ENCODE measurements at regions not wholly inside any gene's neighbourhood (a gene's known extent, or its start where the extent isn't known, plus 50 kb on each side); places are given as distances from the start of the nearest gene placed in this dataset.
A peak's percentile ranks its signal among the peaks of the same experiment; 100 is the strongest.
"Not testable (repeated sequence)": the region's sequence is repeated elsewhere in the genome, so short reads cannot be mapped to it uniquely, and the experiment has no call there.

DNA sequence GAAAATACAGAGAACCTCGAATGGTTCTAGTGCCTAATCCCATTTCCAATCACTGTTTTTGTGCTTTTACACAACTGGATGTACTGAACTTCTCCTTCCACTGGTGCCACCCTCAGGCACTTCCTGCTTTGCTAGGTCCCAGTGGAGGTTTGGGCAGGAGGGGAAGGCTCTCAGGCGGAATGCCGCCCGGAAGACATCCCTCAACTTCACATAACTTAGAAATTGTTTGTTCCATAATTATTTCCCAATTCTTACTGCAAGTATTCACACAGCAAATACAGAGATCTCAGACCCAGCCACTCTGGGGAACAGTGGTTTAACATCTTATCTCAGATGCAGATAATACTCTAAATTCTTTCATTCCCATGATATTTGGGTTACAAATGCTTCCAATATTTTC lies 195.7 kb upstream of the IPO5 start:
- TF ChIP-seq, protein P1, sequence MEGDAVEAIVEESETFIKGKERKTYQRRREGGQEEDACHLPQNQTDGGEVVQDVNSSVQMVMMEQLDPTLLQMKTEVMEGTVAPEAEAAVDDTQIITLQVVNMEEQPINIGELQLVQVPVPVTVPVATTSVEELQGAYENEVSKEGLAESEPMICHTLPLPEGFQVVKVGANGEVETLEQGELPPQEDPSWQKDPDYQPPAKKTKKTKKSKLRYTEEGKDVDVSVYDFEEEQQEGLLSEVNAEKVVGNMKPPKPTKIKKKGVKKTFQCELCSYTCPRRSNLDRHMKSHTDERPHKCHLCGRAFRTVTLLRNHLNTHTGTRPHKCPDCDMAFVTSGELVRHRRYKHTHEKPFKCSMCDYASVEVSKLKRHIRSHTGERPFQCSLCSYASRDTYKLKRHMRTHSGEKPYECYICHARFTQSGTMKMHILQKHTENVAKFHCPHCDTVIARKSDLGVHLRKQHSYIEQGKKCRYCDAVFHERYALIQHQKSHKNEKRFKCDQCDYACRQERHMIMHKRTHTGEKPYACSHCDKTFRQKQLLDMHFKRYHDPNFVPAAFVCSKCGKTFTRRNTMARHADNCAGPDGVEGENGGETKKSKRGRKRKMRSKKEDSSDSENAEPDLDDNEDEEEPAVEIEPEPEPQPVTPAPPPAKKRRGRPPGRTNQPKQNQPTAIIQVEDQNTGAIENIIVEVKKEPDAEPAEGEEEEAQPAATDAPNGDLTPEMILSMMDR (IDR thresholded peaks at IDR 0.05), result no peak
- H3K4me1 ChIP-seq (ENCODE audit: control insufficient read depth in 1 of 2, low read depth in 2 of 2), result peaks cover 0 to 13% of the 10 kb centered on the region in 2 donors
- no peak overlapping the region for H3K4me3 ChIP-seq
- DNase-seq (ENCODE audit: low spot score) (no peak), ATAC-seq (ENCODE audit: insufficient number of reproducible peaks, low FRiP score, low read depth) (no peak)
- H3K9me3 ChIP-seq, result peaks cover 3% of the 10 kb centered on the region
- H3K27ac ChIP-seq, result peak overlapping the region in 1 of 2 donors; percentile 28
- H3K36me3 ChIP-seq, result no peaks in the 10 kb centered on the region
- H3K27me3 ChIP-seq (replicated peaks; ENCODE audit: insufficient read depth), result no peaks in the 10 kb centered on the region

DNA sequence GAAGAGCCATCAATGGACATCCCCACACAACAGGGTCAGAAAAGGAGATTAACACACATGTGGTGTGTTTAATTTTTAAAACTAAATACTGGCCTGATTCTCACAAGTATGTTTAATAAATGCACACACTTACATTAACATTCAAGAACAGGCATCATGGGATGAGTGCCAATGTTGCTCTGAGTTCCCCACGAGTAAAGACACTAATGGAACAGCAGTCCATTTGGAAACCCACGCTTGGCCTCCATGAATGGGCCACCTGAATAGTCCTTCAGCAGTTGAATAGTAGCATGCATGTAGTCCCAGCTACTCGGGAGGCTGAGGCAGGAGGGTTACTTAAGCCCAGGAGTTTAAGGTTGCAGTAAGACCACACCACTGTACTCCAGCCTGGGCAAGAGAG lies 195.2 kb upstream of the IPO5 start:
- ATAC-seq (ENCODE audit: insufficient number of reproducible peaks, low FRiP score, low read depth) (no peak), DNase-seq (ENCODE audit: low spot score) (no peak)
- no peaks in the 10 kb centered on the region for H3K27me3 ChIP-seq (replicated peaks; ENCODE audit: insufficient read depth)
- H3K9me3 ChIP-seq, result peaks cover 3% of the 10 kb centered on the region
- no peak overlapping the region for H3K4me3 ChIP-seq
- H3K4me1 ChIP-seq (ENCODE audit: control insufficient read depth in 1 of 2, low read depth in 2 of 2), result peaks cover 0 to 13% of the 10 kb centered on the region in 2 donors
- H3K36me3 ChIP-seq, result no peaks in the 10 kb centered on the region
- TF ChIP-seq, protein P1 (IDR thresholded peaks at IDR 0.05), result no peak
- H3K27ac ChIP-seq, result peak overlapping the region in 1 of 2 donors; percentile 28

DNA sequence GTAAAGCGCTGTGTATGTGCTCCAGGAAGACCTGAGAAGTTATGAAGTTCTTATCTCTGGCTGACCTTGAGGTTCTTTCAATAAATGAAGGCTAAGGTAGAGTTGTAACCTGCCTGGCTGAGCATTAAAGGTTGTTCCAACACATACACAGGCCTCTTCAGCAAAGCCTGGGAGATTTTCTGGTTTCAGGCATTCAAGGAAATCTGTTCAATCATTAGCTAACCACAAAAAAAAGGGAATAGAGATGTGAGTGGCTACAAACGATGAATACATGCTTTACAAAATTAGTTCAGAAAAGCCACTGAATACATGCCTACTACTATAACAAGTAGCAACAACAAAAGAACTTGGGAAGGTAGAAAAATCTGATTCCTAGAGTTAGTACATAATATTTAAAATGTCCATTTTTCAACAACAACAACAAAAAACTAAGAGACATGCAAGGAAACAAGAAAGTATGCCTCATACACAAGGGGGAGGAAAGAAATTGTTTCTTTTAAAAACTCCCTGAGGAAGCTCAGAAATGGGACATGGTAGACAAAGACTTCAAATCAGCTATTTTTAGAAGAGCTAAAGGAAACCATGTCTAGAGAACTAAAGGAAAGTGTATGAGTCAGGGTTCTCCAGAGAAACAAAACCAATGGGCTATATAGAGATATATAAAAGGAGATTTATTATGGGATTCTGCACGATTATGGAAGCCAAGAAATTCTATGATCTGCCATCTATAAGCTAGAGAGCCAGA lies 191.5 kb upstream of the IPO5 start:
- Histone ChIP-seq H3K4me1 (ENCODE audit: control insufficient read depth in 1 of 2, low read depth in 2 of 2) (peaks cover 0 to 13% of the 10 kb centered on the region in 2 donors), H3K27ac (no peak overlapping the region), H3K4me3 (no peak overlapping the region), H3K27me3 (replicated peaks; ENCODE audit: insufficient read depth) (no peaks in the 10 kb centered on the region), H3K36me3 (no peaks in the 10 kb centered on the region), H3K9me3 (peaks cover 3% of the 10 kb centered on the region)
- TF ChIP-seq, protein P1 (IDR thresholded peaks at IDR 0.05), result no peak
- ATAC-seq (ENCODE audit: insufficient number of reproducible peaks, low FRiP score, low read depth), result no peak
- DNase-seq (ENCODE audit: low spot score), result no peak

DNA sequence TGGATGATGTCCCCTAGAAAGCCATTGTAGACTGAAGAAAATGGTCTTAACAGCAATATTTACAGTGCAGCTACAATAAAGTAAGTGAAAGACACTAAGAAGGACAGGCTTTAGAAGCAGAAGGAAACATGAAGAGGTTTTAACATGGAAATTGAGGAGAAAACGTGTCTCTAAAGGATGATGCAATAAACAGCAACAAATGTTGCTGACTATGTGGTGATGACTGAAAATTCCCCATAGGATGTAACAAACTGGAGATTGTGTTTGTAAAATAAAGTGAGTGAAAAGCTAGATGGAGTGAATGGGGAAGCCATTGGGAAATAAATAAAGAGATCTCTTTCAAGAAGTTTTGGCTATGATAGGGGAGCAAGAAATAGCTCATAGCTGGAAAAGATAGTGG lies 186.7 kb upstream of the IPO5 start:
- ATAC-seq (ENCODE audit: insufficient number of reproducible peaks, low FRiP score, low read depth) (no peak), DNase-seq (ENCODE audit: low spot score) (no peak)
- TF ChIP-seq, protein P1 (IDR thresholded peaks at IDR 0.05), result no peak

DNA sequence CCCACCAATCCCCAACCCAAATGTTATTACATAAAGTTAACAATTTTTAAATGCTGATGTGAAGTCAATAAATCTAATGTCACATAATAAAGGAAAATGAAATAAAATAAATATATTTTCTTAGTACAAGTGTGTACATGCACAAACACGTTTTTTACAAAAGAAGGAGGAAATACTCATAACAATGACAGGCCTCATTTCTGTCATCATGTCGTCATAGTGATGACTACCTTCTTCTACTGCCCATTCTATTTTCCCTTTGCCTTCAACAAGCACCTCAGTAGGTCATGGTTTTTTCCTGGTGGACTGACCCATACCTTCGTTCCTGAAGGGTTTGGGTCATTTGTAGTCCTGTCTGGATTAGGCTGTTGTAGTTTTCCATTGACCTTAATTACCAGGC lies 185.3 kb upstream of the IPO5 start:
- H3K4me1 ChIP-seq (ENCODE audit: control insufficient read depth in 1 of 2, low read depth in 2 of 2), result no peaks in the 10 kb centered on the region
- H3K27me3 ChIP-seq (replicated peaks; ENCODE audit: insufficient read depth), result no peaks in the 10 kb centered on the region
- ATAC-seq (ENCODE audit: insufficient number of reproducible peaks, low FRiP score, low read depth) (no peak), DNase-seq (ENCODE audit: low spot score) (no peak)
- H3K27ac ChIP-seq, result no peak overlapping the region
- TF ChIP-seq, protein P1 (IDR thresholded peaks at IDR 0.05), result no peak
- no peaks in the 10 kb centered on the region for H3K36me3 ChIP-seq
- H3K4me3 ChIP-seq, result no peak overlapping the region
- H3K9me3 ChIP-seq, result no peaks in the 10 kb centered on the region

More for the DNA sequence above, 186.7 kb upstream of the IPO5 start:
- H3K4me3 ChIP-seq, result no peak overlapping the region
- no peaks in the 10 kb centered on the region for H3K36me3 ChIP-seq
- peaks cover 3% of the 10 kb centered on the region for H3K9me3 ChIP-seq
- H3K4me1 ChIP-seq (ENCODE audit: control insufficient read depth in 1 of 2, low read depth in 2 of 2), result no peaks in the 10 kb centered on the region
- H3K27me3 ChIP-seq (replicated peaks; ENCODE audit: insufficient read depth), result no peaks in the 10 kb centered on the region
- no peak overlapping the region for H3K27ac ChIP-seq

DNA sequence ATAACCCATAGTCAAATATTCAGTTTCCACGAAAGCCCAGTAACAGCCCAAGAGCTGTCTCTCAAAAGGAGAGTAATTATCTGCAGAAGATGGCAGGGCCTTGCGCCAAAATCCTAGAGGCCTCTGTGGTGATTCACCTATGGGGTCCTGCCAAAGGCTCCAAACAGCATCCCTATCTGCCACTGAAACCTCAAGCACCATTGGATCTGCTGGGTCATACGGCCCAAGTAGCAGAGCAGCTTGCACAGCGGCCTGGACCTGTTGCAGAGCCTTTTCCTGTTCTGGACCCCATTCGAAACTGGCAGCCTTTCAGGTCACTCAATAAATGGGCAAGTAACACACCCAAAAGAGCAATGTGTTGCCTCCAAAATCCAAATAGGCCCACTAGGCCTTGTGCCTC lies 183.2 kb upstream of the IPO5 start:
- ATAC-seq (ENCODE audit: insufficient number of reproducible peaks, low FRiP score, low read depth); H3K4me3 ChIP-seq; H3K27me3 ChIP-seq (replicated peaks; ENCODE audit: insufficient read depth); H3K36me3 ChIP-seq; DNase-seq (ENCODE audit: low spot score); H3K9me3 ChIP-seq; H3K27ac ChIP-seq; H3K4me1 ChIP-seq (ENCODE audit: control insufficient read depth in 1 of 2, low read depth in 2 of 2): not testable (repeated sequence)

DNA sequence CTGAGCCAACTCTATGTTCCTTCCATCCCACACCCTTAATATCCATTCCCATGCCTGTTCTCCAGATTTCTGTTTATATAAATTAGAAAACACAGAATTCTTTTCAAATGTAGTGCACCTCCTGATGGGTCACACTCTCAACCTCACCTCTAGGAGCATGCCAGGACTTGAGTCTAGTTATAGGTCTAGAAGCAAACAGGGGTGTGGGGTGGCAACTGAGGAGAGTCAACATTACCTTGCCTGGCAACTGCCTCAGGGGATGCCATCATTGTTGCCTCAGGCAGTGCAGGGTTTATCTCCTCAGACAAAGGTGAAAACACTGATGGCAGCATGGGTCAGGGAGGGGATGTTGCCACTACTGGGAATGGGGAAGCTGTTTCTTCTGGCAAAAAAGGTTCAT lies 181.0 kb upstream of the IPO5 start:
- H3K27ac ChIP-seq; H3K36me3 ChIP-seq; H3K27me3 ChIP-seq (replicated peaks; ENCODE audit: insufficient read depth); H3K9me3 ChIP-seq; ATAC-seq (ENCODE audit: insufficient number of reproducible peaks, low FRiP score, low read depth); H3K4me3 ChIP-seq; DNase-seq (ENCODE audit: low spot score); H3K4me1 ChIP-seq (ENCODE audit: control insufficient read depth in 1 of 2, low read depth in 2 of 2): not testable (repeated sequence)

DNA sequence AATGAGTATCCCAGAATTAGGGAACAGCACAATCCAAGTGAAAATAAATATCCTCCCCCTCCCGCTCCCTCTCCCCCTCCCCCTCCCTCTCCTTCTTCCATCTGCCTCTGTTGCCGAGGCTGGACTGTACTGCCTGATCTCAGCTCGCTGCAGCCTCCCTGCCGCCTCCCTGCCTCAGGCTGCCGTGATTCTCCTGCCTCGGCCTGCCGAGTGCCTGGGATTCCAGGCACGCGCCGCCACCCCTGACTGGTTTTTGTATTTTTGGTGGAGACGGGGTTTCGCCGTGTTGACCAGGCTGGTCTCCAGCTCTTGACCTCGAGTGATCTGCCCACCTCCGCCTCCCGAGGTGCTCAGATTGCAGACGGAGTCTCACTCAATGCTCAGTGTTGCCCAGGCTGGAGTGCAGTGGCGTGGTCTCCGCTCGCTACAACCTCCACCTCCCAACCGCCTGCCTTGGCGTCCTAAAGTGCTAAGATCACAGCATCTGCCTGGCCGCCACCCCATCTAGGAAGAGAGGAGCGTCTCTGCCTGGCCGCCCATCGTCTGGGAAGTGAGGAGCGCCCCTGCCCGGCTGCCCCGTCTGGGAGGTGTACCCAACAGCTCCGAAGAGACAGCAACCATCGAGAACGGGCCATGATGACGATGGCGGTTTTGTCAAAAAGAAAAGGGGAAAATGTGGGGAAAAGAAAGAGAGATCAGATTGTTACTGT lies 178.9 kb upstream of the IPO5 start:
- H3K4me3 ChIP-seq; H3K27ac ChIP-seq; H3K4me1 ChIP-seq (ENCODE audit: control insufficient read depth in 1 of 2, low read depth in 2 of 2); ATAC-seq (ENCODE audit: insufficient number of reproducible peaks, low FRiP score, low read depth); H3K36me3 ChIP-seq; DNase-seq (ENCODE audit: low spot score); H3K9me3 ChIP-seq; H3K27me3 ChIP-seq (replicated peaks; ENCODE audit: insufficient read depth): not testable (repeated sequence)

All from thoracic aorta (tissue), 2 donors.